ENCODE measurements at regions not wholly inside any gene's neighbourhood (a gene's known extent, or its start where the extent isn't known, plus 50 kb on each side); places are given as distances from the start of the nearest gene placed in this dataset.
"Not testable (repeated sequence)": the region's sequence is repeated elsewhere in the genome, so short reads cannot be mapped to it uniquely, and the experiment has no call there.

GRCh38 chr16:51524070-51524469 lies 373.0 kb upstream of the SALL1 start:
- no peak for DNase-seq (ENCODE audit: extremely low read depth in 1 of 2, low read depth in 1 of 2)

GRCh38 chr16:51523400-51523799 lies 372.3 kb upstream of the SALL1 start:
- DNase-seq (ENCODE audit: extremely low read depth in 1 of 2, low read depth in 1 of 2): no peak

- DNase-seq (ENCODE audit: extremely low read depth in 1 of 2, low read depth in 1 of 2): no peak
Measured at GRCh38 chr16:51522902-51523301, 371.8 kb upstream of the SALL1 start.

- not testable (repeated sequence) for DNase-seq (ENCODE audit: extremely low read depth in 1 of 2, low read depth in 1 of 2)
Measured at GRCh38 chr16:51516960-51517359, 365.9 kb upstream of the SALL1 start.

GRCh38 chr16:51510416-51510815 lies 359.3 kb upstream of the SALL1 start:
- no peak for DNase-seq (ENCODE audit: extremely low read depth in 1 of 2, low read depth in 1 of 2)

GRCh38 chr16:51509336-51509735 lies 358.3 kb upstream of the SALL1 start:
- DNase-seq (ENCODE audit: extremely low read depth in 1 of 2, low read depth in 1 of 2): no peak

GRCh38 chr16:51508490-51509212 lies 357.6 kb upstream of the SALL1 start:
- DNase-seq (ENCODE audit: extremely low read depth in 1 of 2, low read depth in 1 of 2): no peak

- no peak for DNase-seq (ENCODE audit: extremely low read depth in 1 of 2, low read depth in 1 of 2)
Measured at GRCh38 chr16:51507286-51507685, 356.2 kb upstream of the SALL1 start.

- DNase-seq (ENCODE audit: extremely low read depth in 1 of 2, low read depth in 1 of 2): no peak
Measured at GRCh38 chr16:51500306-51500705, 349.2 kb upstream of the SALL1 start.

- DNase-seq (ENCODE audit: extremely low read depth in 1 of 2, low read depth in 1 of 2): no peak
Measured at GRCh38 chr16:51497541-51498211, 346.6 kb upstream of the SALL1 start.

- no peak for DNase-seq (ENCODE audit: extremely low read depth in 1 of 2, low read depth in 1 of 2)
Measured at GRCh38 chr16:51490866-51491265, 339.8 kb upstream of the SALL1 start.

- no peak for DNase-seq (ENCODE audit: extremely low read depth in 1 of 2, low read depth in 1 of 2)
Measured at GRCh38 chr16:51487880-51488279, 336.8 kb upstream of the SALL1 start.

GRCh38 chr16:51474414-51475091 lies 323.5 kb upstream of the SALL1 start:
- no peak for DNase-seq (ENCODE audit: extremely low read depth in 1 of 2, low read depth in 1 of 2)

- DNase-seq (ENCODE audit: extremely low read depth in 1 of 2, low read depth in 1 of 2): no peak
Measured at GRCh38 chr16:51473091-51473490, 322.0 kb upstream of the SALL1 start.

GRCh38 chr16:51470492-51470891 lies 319.4 kb upstream of the SALL1 start:
- DNase-seq (ENCODE audit: extremely low read depth in 1 of 2, low read depth in 1 of 2): no peak

GRCh38 chr16:51464996-51465395 lies 313.9 kb upstream of the SALL1 start:
- DNase-seq (ENCODE audit: extremely low read depth in 1 of 2, low read depth in 1 of 2): no peak

GRCh38 chr16:51461255-51461654 lies 310.2 kb upstream of the SALL1 start:
- no peak for DNase-seq (ENCODE audit: extremely low read depth in 1 of 2, low read depth in 1 of 2)

GRCh38 chr16:51458356-51459140 lies 307.5 kb upstream of the SALL1 start:
- DNase-seq (ENCODE audit: extremely low read depth in 1 of 2, low read depth in 1 of 2): no peak

- DNase-seq (ENCODE audit: extremely low read depth in 1 of 2, low read depth in 1 of 2): no peak
Measured at GRCh38 chr16:51457775-51458174, 306.7 kb upstream of the SALL1 start.

GRCh38 chr16:51455398-51455797 lies 304.3 kb upstream of the SALL1 start:
- no peak for DNase-seq (ENCODE audit: extremely low read depth in 1 of 2, low read depth in 1 of 2)

- DNase-seq (ENCODE audit: extremely low read depth in 1 of 2, low read depth in 1 of 2): no peak
Measured at GRCh38 chr16:51453251-51453650, 302.2 kb upstream of the SALL1 start.
